Adrenal gland (tissue), 9 donors: ENCODE measurements at regions not wholly inside any gene's neighbourhood (a gene's known extent, or its start where the extent isn't known, plus 50 kb on each side); places are given as distances from the start of the nearest gene placed in this dataset.
"Not testable (repeated sequence)": the region's sequence is repeated elsewhere in the genome, so short reads cannot be mapped to it uniquely, and the experiment has no call there.

ENCODE experiments used
- DNase-seq, 7 donors: peaks; one replicate each; pipeline ENCODE4 v3.0.0-alpha.2; 2019 to 2020
- H3K27ac ChIP-seq, 5 donors: fragments of 200-600 bp; sonication (generic) in 4 of 5; 1 replicate in 3 of 5; 2 replicates in 2 of 5; pipeline versions ENCODE4 v1.5.1 to v1.8.0; 2016 to 2020; ENCODE audit warnings: mild to moderate bottlenecking in 1 of 5
- H3K27me3 ChIP-seq: fragments of 200-600 bp; 2 replicates; pipeline ENCODE4 v1.8.0; 2021
- H3K36me3 ChIP-seq, 2 donors: fragments of 200-600 bp; replicated peaks in 1 of 2; 1 replicate in 1 of 2; 2 replicates in 1 of 2; pipeline versions ENCODE4 v1.5.1 to v1.8.0; 2018 to 2022
- H3K4me1 ChIP-seq, 2 donors: fragments of 200-600 bp; replicated peaks in 1 of 2; 1 replicate in 1 of 2; 2 replicates in 1 of 2; pipeline versions ENCODE4 v1.5.1 to v1.8.0; 2018 to 2021
- H3K4me3 ChIP-seq, 4 donors: fragments of 200-600 bp; sonication (generic) in 3 of 4; one replicate each; pipeline ENCODE4 v1.5.1; 2016 to 2018
- H3K9me3 ChIP-seq, 3 donors: fragments of 200-600 bp; sonication (generic) in 1 of 3; replicated peaks in 1 of 3; 1 replicate in 2 of 3; 2 replicates in 1 of 3; pipeline versions ENCODE4 v1.5.1 to v1.8.0; 2016 to 2021
- CTCF ChIP-seq, 6 experiments: fragments of 450-650 bp in 4 of 6; fragments of 200-600 bp in 2 of 6; sonication (generic) in 1 of 6; IDR thresholded peaks; 1 replicate in 5 of 6; 2 replicates in 1 of 6; pipeline versions ENCODE4 v1.5.1 to v1.8.0; 2016 to 2021; ENCODE audit warnings: antibody characterized with exemption in 6 of 6, mild to moderate bottlenecking in 2 of 6, moderate library complexity in 1 of 6
- POLR2A ChIP-seq, 2 donors: fragments of 450-650 bp; IDR thresholded peaks; one replicate each; pipeline ENCODE4 v1.6.1; 2017; ENCODE audit warnings: antibody characterized with exemption in 2 of 2, mild to moderate bottlenecking in 2 of 2, moderate library complexity in 1 of 2
- WGBS, 4 donors: extraction: QIAGEN DNeasy Blood & Tissue Kit in 2 of 4; methylation state at CpG; one replicate each; pipeline versions ENCODE4 v1.1.5 to v1.1.7; 2013 to 2017; 5-methylcytosine and 5-hydroxymethylcytosine counted together
- intact Hi-C, 2 donors: fragments of 100-400 bp; cut with DNase I; formaldehyde crosslinking; loops; one replicate each; pipeline versions ENCODE4 v1.14.1 to v1.15.0; 2022 to 2023
- donor health status: healthy with polysubstance abuse.
- donor health status: Bipolar disorder and iron deficiency.
- donor health status: DM: yes; HTN: yes; CAD: no.
- donor health status: DM: no; HTN: no; CAD: no.
- donor health status: DM: no; HTN: no; CAD: no.

- H3K36me3 ChIP-seq, intact Hi-C loops, H3K27ac ChIP-seq, H3K27me3 ChIP-seq, DNase-seq, H3K4me1 ChIP-seq, H3K4me3 ChIP-seq, H3K9me3 ChIP-seq: not testable (repeated sequence)
- 93 to 96% (median 94%) methylated on average over 16 to 27 of the region's 30 CpGs for WGBS, 4 donors
Observed at GRCh38 chr5:12573916-12574297, 669.7 kb upstream of the CTNND2 start.

DNA sequence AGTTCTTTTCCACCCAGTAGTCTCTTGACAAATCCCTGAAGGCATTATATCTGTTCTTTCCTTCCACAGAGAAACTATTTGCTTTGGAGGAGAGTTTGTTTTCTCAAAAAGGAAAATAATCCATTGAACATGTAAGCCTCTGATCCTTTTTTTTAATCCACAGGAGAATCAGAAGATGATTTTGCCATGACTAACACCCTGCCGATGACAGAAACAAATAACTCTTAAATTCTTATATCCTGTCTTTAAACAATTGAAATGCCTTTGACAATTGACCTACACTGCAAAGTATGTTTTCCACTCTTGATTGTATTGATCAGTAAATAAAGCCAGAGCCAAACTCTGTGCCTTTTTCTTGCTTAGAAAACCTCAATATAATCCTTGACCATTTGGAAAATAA lies 666.4 kb upstream of the CTNND2 start:
- H3K36me3 ChIP-seq: no peaks in the 10 kb centered on the region
- H3K9me3 ChIP-seq: no peaks in the 10 kb centered on the region
- H3K4me3 ChIP-seq: no peak overlapping the region
- DNase-seq: no peak
- intact Hi-C loops: no loop called here
- H3K27me3 ChIP-seq: no peaks in the 10 kb centered on the region
- TF ChIP-seq CTCF (IDR thresholded peaks at IDR 0.05) (no peak), POLR2A (IDR thresholded peaks at IDR 0.05) (no peak)
- 72 to 100% (median 81%) methylated on average over 1 of the region's 1 CpG for WGBS, 4 donors
- H3K4me1 ChIP-seq: no peaks in the 10 kb centered on the region
- H3K27ac ChIP-seq: no peak overlapping the region

GRCh38 chr5:12566441-12566840 lies 662.2 kb upstream of the CTNND2 start:
- DNase-seq: no peak
- intact Hi-C loops: no loop called here
- TF ChIP-seq POLR2A (IDR thresholded peaks at IDR 0.05) (no peak), CTCF (IDR thresholded peaks at IDR 0.05) (no peak)
- 73 to 100% (median 84%) methylated on average over 1 of the region's 1 CpG for WGBS, 4 donors
- Histone ChIP-seq H3K9me3 (no peaks in the 10 kb centered on the region), H3K27me3 (no peaks in the 10 kb centered on the region), H3K36me3 (no peaks in the 10 kb centered on the region), H3K4me3 (no peak overlapping the region), H3K4me1 (no peaks in the 10 kb centered on the region), H3K27ac (no peak overlapping the region)

DNA sequence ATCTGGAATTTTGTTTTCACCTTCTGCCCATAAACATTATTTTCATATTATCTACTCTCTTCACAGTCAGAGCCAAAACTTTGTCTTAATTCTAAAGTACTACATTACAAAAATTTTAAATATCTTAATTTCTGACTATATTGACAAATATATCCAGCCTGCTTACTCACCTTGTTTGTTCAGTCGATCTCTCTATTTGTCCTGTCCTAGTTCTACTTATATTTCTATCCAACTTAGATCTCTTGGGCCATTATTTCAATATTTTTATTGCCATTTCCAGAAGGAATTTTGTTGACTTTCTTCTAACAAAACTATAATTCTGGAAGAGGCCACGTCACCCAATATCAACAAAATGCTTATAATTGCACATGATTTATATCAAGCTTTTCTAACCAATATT lies 652.8 kb upstream of the CTNND2 start:
- Histone ChIP-seq H3K27ac (no peak overlapping the region), H3K9me3 (no peaks in the 10 kb centered on the region), H3K36me3 (no peaks in the 10 kb centered on the region), H3K27me3 (no peaks in the 10 kb centered on the region), H3K4me3 (no peak overlapping the region), H3K4me1 (no peaks in the 10 kb centered on the region)
- no peak for TF ChIP-seq CTCF (IDR thresholded peaks at IDR 0.05)
- no peak for TF ChIP-seq POLR2A (IDR thresholded peaks at IDR 0.05)
- WGBS, 4 donors: 53 to 69% (median 63%) methylated on average over 2 of the region's 2 CpGs
- DNase-seq: no peak
- intact Hi-C loops: no loop called here

DNA sequence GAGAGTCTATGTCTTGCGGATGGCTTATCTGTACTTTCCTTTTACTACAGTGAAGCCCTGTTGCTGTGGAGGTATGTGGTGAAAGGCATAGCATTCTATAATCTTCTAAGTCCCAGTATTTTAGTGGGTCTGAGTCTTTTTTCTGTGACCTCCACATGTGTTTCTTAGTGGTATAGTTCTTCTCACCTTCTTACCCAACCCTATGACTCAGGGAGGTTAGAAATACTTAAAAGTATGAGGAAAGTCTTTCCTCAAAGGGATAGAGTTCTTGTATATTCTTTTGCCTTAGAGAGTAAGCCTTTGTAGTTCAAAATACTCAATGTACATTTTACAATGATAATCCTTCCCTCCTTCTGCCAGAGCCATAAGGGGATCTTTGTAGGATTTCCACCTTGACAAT lies 621.9 kb upstream of the CTNND2 start:
- Histone ChIP-seq H3K9me3 (peaks cover 0 to 3% (median 0%) of the 10 kb centered on the region in 3 donors), H3K4me3 (no peak overlapping the region), H3K4me1 (no peaks in the 10 kb centered on the region), H3K27ac (no peak overlapping the region), H3K27me3 (no peaks in the 10 kb centered on the region), H3K36me3 (no peaks in the 10 kb centered on the region)
- no peak for DNase-seq
- 67 to 89% (median 87%) methylated on average over 1 of the region's 1 CpG for WGBS, 4 donors
- intact Hi-C loops: no loop called here
- TF ChIP-seq CTCF (IDR thresholded peaks at IDR 0.05): no peak
- no peak for TF ChIP-seq POLR2A (IDR thresholded peaks at IDR 0.05)
